Fibroblast of mammary gland (primary cell): ENCODE measurements at regions not wholly inside any gene's neighbourhood (a gene's known extent, or its start where the extent isn't known, plus 50 kb on each side); places are given as distances from the start of the nearest gene placed in this dataset.

Experiments
- DNase-seq: peaks from one replicate; pipeline ENCODE4 v3.0.0-alpha.2; 2010; ENCODE audit warnings: low read depth
- H3K4me3 ChIP-seq: 2 replicates; pipeline ENCODE4 v1.5.1; 2011; ENCODE audit warnings: low read depth, mild to moderate bottlenecking, low read length, moderate library complexity; ENCODE audit not compliant: control insufficient read depth
- CTCF ChIP-seq: conservative IDR thresholded peaks from 2 replicates; pipeline ENCODE4 v1.5.1; 2011; ENCODE audit warnings: low read depth, low read length, inconsistent platforms; ENCODE audit not compliant: control insufficient read depth, insufficient read depth

- no peak overlapping the region for H3K4me3 ChIP-seq
Measured at GRCh38 chrX:39676434-39676833, 421.3 kb downstream of the BCOR start.

GRCh38 chrX:39677585-39677977 is 420.2 kb downstream of the BCOR start:
- TF ChIP-seq CTCF, result no peak
- no peak for DNase-seq
- no peak overlapping the region for H3K4me3 ChIP-seq

More at GRCh38 chrX:39676434-39676833, 421.3 kb downstream of the BCOR start:
- TF ChIP-seq CTCF, result no peak
- no peak for DNase-seq

DNA sequence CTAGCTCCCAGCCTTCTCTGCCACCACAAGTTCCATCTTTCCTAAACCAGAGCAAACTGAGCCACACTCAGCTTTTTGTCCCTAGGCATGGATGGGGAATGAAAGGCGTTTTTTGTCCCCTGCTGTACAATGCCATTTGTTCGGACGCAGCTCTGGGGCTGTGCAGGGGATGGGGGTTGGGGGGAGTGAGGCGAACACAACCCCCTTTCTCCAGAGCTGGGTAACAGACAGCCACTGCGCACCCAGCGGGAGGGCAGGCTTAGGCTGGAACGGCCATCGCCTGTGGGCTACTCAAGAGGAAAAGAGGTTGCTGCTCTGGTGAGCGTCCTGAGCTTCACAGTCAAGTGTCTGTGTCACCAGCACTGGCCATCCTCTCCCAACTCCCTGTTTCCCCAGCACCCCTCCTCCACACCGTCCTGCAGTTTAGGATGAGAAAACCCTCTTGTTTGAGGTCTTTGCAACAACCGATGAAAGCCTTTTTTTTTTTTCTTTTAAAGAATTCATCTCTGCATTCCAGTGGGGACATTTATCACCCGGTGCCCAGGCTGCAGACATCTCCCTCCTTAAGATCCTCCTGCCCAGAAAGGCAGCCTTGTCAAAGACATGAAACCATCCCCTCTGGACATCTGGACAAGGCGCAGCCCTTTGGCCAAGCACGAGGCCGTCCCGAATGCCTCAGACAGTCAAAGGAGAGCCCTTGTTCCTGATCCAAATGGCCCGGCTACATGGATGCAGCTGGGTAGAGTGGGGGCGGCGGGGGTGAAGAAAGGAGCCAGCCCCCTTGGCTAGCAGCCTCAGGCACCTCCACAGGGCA is 419.6 kb downstream of the BCOR start:
- no peak for DNase-seq
- no peak overlapping the region for H3K4me3 ChIP-seq
- TF ChIP-seq CTCF, result no peak

DNA sequence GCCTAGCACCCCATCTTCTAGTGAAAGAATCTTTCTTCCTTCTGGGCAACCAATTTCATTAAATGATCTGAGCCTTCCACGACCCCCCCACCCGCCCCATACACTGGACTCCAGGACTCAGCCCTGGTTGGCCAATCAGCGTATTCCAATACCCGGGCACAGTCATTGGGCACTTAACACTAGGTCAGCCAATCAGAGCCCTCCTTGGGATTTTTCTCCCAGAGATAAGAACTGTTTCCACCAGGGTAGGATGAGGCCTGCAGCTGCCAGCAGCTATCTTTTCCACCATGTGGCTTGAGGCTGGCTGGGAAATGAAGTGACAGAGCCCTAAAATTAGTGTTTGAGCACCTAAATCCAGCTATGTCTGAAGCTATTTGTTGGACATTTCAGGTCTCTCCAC is 418.8 kb downstream of the BCOR start:
- no peak overlapping the region for H3K4me3 ChIP-seq
- no peak for DNase-seq
- TF ChIP-seq CTCF, result no peak

- no peak overlapping the region for H3K4me3 ChIP-seq
- DNase-seq, result no peak
- TF ChIP-seq CTCF, result no peak
Measured at GRCh38 chrX:39679497-39680157, 418.1 kb downstream of the BCOR start.

DNA sequence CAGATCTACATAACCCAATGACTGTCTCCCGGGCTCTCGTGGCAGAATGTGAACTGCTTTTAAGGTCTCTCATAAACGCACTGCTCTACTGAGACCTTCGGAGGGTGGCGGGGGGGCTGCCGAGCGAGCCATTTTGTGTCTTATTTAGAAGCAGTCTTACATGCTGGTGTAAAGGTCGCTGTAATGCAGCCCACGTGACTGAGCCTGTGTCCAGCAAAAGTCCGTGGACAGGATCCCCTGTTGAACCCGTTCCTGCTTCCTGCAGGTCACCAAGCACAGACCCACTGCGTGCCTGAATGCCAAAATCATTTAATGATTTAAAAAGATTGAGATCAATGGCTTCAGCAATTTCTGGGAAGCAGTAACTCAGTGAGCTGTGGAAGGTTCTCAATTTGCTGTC is 415.9 kb downstream of the BCOR start:
- DNase-seq, result no peak
- no peak overlapping the region for H3K4me3 ChIP-seq
- TF ChIP-seq CTCF, result no peak

- DNase-seq, result no peak
- TF ChIP-seq CTCF, result no peak
- H3K4me3 ChIP-seq, result no peak overlapping the region
Measured at GRCh38 chrX:39682778-39683177, 415.0 kb downstream of the BCOR start.
